Neutrophil (primary cell): ENCODE measurements at regions not wholly inside any gene's neighbourhood (a gene's known extent, or its start where the extent isn't known, plus 50 kb on each side); places are given as distances from the start of the nearest gene placed in this dataset.

Experiments used
- H3K27ac ChIP-seq: fragments of 200-600 bp; sonication (generic); 2 replicates; pipeline ENCODE4 v1.5.1; 2016; ENCODE audit warnings: mild to moderate bottlenecking, moderate library complexity
- H3K27me3 ChIP-seq: fragments of 200-600 bp; sonication (generic); 2 replicates; pipeline ENCODE4 v1.6.0; 2016; ENCODE audit warnings: mild to moderate bottlenecking
- H3K36me3 ChIP-seq: fragments of 200-600 bp; sonication (generic); 2 replicates; pipeline ENCODE4 v1.5.1; 2017
- H3K4me1 ChIP-seq, 2 experiments: fragments of 200-600 bp in 1 of 2; sonication (generic) in 1 of 2; 1 replicate in 1 of 2; 2 replicates in 1 of 2; pipeline versions ENCODE4 v1.5.1 to v1.6.1; 2013 to 2016; ENCODE audit warnings: low read depth in 1 of 2, low read length in 1 of 2, mild to moderate bottlenecking in 1 of 2, moderate library complexity in 1 of 2; ENCODE audit not compliant: control insufficient read depth in 1 of 2, insufficient read depth in 1 of 2
- H3K4me3 ChIP-seq, 2 experiments: fragments of 200-600 bp in 1 of 2; sonication (generic) in 1 of 2; 1 replicate in 1 of 2; 2 replicates in 1 of 2; pipeline ENCODE4 v1.5.1; 2013 to 2016; ENCODE audit warnings: low read depth in 1 of 2, low read length in 1 of 2, mild to moderate bottlenecking in 1 of 2, moderate library complexity in 1 of 2
- H3K9me3 ChIP-seq: fragments of 200-600 bp; sonication (generic); 2 replicates; pipeline ENCODE4 v1.5.1; 2016
- CTCF ChIP-seq: fragments of 200-600 bp; sonication (generic); IDR thresholded peaks from 2 replicates; pipeline ENCODE4 v1.5.1; 2016; ENCODE audit warnings: antibody characterized with exemption

- H3K36me3 ChIP-seq: no peaks in the 10 kb centered on the region
- H3K4me3 ChIP-seq: no peak overlapping the region
- H3K27me3 ChIP-seq: no peaks in the 10 kb centered on the region
- no peaks in the 10 kb centered on the region for H3K4me1 ChIP-seq
- H3K9me3 ChIP-seq: no peaks in the 10 kb centered on the region
- H3K27ac ChIP-seq: no peak overlapping the region
- TF ChIP-seq CTCF: no peak
Measured at GRCh38 chr5:34530637-34531036, 125.5 kb upstream of the RAI14 start.

GRCh38 chr5:34531751-34532360 is 124.3 kb upstream of the RAI14 start:
- TF ChIP-seq CTCF: no peak
- H3K36me3 ChIP-seq: no peaks in the 10 kb centered on the region
- no peak overlapping the region for H3K27ac ChIP-seq
- no peaks in the 10 kb centered on the region for H3K27me3 ChIP-seq
- H3K4me3 ChIP-seq: no peak overlapping the region
- no peaks in the 10 kb centered on the region for H3K9me3 ChIP-seq
- H3K4me1 ChIP-seq: no peaks in the 10 kb centered on the region

GRCh38 chr5:34533582-34534522 is 122.3 kb upstream of the RAI14 start:
- H3K27ac ChIP-seq: no peak overlapping the region
- no peak for TF ChIP-seq CTCF

GRCh38 chr5:34534523-34535103 is 121.5 kb upstream of the RAI14 start:
- no peak overlapping the region for H3K27ac ChIP-seq
- H3K9me3 ChIP-seq: no peaks in the 10 kb centered on the region
- H3K36me3 ChIP-seq: no peaks in the 10 kb centered on the region
- no peak for TF ChIP-seq CTCF
- H3K4me3 ChIP-seq: no peak overlapping the region
- H3K27me3 ChIP-seq: no peaks in the 10 kb centered on the region
- H3K4me1 ChIP-seq: no peaks in the 10 kb centered on the region

More at GRCh38 chr5:34533582-34534522, 122.3 kb upstream of the RAI14 start:
- no peaks in the 10 kb centered on the region for H3K4me1 ChIP-seq
- no peak overlapping the region for H3K4me3 ChIP-seq
- H3K27me3 ChIP-seq: no peaks in the 10 kb centered on the region
- H3K9me3 ChIP-seq: no peaks in the 10 kb centered on the region
- no peaks in the 10 kb centered on the region for H3K36me3 ChIP-seq

GRCh38 chr5:34535433-34535832 is 120.7 kb upstream of the RAI14 start:
- Histone ChIP-seq H3K27me3 (no peaks in the 10 kb centered on the region), H3K36me3 (no peaks in the 10 kb centered on the region), H3K27ac (no peak overlapping the region), H3K4me1 (no peaks in the 10 kb centered on the region), H3K9me3 (no peaks in the 10 kb centered on the region), H3K4me3 (no peak overlapping the region)
- TF ChIP-seq CTCF: no peak
